ENCODE measurements at regions not wholly inside any gene's neighbourhood (a gene's known extent, or its start where the extent isn't known, plus 50 kb on each side); places are given as distances from the start of the nearest gene placed in this dataset.

DNA sequence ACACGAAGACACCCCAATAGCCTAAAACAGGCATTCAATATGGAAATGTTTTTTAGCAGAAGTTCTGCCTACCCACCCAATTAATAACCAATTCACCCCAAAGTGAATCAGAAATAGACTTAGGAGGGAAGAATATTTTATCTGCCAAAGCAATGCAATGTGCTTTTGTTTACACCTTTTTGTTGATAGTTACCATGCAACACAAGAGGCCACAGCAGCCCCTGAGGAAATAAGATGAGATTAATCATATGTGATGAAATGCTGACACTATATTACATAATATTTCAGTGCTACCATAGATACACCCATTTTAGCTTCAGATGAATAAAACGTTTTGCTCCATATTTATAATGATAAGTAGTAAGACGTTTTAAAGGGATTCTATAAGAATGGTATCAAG lies 60.9 kb upstream of the RGS2 start:
- TF ChIP-seq, protein P1, sequence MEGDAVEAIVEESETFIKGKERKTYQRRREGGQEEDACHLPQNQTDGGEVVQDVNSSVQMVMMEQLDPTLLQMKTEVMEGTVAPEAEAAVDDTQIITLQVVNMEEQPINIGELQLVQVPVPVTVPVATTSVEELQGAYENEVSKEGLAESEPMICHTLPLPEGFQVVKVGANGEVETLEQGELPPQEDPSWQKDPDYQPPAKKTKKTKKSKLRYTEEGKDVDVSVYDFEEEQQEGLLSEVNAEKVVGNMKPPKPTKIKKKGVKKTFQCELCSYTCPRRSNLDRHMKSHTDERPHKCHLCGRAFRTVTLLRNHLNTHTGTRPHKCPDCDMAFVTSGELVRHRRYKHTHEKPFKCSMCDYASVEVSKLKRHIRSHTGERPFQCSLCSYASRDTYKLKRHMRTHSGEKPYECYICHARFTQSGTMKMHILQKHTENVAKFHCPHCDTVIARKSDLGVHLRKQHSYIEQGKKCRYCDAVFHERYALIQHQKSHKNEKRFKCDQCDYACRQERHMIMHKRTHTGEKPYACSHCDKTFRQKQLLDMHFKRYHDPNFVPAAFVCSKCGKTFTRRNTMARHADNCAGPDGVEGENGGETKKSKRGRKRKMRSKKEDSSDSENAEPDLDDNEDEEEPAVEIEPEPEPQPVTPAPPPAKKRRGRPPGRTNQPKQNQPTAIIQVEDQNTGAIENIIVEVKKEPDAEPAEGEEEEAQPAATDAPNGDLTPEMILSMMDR (IDR thresholded peaks at IDR 0.05) = no peak
- no peak for TF ChIP-seq ZFX (IDR thresholded peaks at IDR 0.05; ENCODE audit: borderline replicate concordance)

All from 22Rv1 (cell line).